LHCN-M2 (cell line): ENCODE measurements at regions not wholly inside any gene's neighbourhood (a gene's known extent, or its start where the extent isn't known, plus 50 kb on each side); places are given as distances from the start of the nearest gene placed in this dataset.
"Not testable (repeated sequence)": the region's sequence is repeated elsewhere in the genome, so short reads cannot be mapped to it uniquely, and the experiment has no call there.

Source experiments
- DNase-seq: peaks from one replicate; pipeline ENCODE4 v3.0.0-alpha.2; 2012; ENCODE audit warnings: low read depth

DNA sequence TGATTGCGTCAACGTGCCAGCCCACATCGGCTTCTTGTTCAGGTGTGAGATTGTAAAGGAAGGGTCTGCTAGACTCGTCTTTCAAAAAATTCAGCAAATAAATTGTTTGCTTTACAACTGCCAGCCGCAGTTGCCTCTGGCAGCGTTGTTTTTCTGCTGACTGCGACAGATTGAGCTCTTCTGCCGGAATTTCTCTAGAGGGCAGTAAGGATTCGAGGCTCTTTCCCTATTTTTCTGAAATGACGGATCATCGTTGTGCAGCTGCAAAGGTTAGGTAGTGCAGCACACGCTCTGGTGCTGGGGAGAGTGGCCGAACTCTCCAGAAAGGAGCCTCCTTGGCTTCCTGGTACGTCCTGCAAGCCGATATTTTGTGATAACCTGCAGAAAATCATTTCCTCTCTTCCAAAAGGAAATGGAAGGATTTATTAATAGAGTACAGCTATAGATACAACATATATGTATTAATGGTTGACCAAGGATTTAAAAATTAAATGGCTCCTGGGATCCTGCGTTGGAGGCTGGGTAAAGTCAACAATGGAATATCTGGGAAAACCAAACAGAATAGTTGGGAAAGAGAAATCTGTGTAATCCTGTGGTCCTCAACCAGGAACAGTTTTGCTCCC, 121.9 kb upstream of the ZFP64 start:
- peak; percentile 60 for DNase-seq

- peak; percentile 55 for DNase-seq
These were observed 120.7 kb upstream of the ZFP64 start for GRCh38 chr20:52312132-52312729.

DNA sequence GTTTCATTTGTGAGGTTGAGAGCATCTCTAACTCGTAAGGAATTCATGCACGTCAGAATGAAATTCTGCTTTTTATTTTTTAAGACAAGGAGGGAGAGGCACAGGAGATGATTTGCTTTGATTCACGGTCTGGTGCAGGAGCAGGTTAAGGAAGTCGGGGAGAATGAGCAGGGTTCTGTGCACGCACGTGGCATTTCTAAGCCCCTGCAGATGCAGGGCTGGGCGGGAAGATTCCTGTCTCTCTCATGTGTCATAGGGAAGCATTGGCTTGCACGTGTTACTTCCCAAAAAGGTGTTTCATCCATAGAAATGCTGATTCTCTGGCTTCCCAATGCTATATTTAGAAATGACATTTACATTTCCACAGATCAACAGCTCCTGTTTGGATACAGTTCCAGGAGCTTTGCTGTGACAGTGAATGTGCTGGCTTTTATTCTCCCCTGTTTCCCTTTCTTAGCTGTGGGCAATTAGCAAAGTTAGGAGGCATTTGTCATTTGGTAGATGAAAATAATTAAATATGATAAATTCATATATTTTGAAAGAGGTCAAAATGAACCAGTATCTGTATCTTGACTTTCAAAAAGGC, 119.7 kb upstream of the ZFP64 start:
- no peak for DNase-seq

DNA sequence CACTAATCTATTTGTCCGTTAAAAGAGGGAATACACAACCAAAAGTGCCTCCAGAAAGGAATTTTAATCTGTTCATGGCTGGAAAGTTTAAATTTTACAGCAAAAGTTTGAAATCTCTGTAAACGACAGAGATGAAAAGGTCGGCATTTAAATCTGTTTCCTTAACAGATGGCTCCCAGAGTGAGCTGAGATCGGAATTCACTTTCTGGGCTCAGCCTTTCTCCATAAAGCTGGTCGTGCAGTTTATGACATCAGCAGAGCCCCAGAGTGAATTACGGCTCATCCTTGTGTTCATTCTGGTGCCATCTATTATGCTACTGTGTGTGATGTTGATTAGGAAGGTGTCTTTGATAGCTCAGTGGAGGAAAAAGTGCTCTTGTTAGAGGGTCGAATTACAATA, 117.6 kb upstream of the ZFP64 start:
- no peak for DNase-seq

GRCh38 chr20:52306477-52306876, 114.9 kb upstream of the ZFP64 start:
- no peak for DNase-seq

DNA sequence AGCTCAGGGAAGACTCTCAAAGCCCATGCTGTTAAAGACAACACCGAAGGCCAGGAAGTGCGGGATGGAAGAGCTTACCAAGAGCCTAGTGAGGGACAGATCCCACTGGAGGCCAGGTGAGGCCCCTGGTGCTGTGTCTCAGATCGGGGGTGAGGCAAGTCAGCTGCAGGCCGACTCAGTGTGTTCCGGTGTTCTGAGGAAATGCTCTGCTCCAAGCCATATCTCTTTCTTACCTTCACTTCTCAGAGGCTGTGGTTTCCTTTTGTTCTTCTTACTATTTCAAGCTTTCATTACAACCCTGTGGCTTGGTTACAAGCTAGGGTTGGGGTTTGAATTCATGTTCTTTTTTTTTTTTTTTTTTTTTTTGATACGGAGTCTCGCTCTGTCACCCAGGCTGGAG, 114.3 kb upstream of the ZFP64 start:
- no peak for DNase-seq

DNA sequence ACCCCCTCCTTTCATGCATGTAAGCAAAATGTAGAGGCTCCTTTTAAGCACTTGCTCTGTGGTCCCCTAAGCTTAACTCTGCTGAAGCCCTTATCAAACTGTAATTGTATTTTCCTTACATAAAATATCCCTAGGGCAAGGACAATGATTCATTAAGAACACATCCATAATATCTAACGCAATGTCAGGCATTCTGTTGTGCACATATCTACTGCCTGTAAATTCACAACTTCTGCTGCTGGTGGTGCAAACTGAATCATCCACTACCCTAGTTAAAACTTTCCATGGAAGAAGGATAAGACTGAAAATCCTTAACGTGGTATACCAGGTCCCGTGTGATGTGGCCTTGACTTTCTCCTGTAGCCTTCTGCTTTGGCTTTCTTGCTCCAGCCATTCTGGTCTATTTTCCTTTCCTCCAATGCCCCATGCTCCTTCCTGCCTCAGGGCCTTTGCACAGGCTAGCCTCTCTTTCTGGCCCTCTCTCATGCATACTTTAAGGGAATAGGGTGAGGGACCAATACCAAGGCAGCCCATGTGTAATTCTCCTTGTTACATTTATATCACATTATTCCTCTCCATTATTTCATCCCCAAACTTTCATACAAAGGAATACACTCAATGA, 113.6 kb upstream of the ZFP64 start:
- no peak for DNase-seq

GRCh38 chr20:52303281-52303950, 111.8 kb upstream of the ZFP64 start:
- DNase-seq, result no peak

DNA sequence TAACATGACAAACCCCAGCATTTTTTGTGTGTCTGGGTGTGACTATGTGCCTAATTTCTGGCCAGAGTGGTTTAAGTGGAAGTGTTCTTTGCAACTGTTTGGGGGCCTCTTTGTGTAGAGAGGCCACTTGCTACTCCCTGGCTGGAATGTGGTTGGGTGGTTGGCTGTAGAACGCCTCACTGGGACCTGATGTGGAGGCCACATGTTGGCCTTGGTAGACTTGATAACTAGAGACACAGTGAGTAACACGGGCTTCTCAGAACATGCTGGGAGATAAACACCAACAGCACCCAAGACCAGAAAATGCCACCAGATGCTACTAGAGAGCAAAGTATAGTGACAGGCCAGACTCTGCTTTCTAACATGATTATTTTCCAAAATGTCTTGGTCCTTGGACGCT, 111.2 kb upstream of the ZFP64 start:
- DNase-seq, result no peak

DNA sequence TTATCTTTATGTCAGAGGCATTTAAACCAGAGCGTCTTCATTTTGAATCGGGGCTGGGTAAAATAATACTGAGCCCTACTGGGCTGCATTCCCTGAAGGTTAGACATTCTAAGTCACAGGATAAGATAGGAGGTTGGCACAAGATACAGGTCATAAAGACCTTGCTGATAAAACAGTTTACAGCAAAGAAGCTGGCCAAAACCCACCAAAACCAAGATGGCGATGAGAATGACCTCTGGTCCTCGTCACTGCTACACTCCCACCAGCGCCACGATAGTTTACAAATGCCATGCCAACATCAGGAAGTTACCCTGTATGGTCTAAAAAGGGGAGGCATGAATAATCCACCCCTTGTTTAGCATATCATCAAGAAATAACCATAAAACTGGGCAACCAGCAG, 110.5 kb upstream of the ZFP64 start:
- DNase-seq, result not testable (repeated sequence)

DNA sequence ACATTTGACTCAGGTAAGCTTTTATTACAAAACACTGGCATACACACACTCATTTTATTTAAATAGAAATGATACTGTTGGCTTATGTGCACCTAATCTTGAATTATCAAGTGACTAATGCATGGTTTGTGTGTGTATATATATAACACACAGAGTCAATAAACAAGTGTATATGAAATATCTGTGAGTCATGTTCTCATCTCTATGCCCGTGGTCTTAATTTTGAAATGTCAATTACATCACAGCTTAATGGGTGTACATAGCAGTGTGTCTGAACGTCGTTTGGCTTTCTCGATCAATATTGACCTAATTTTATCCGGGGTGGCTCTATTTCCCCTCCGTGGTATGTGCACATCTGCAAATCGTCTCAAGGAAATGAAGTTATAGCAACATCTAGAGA, 104.0 kb upstream of the ZFP64 start:
- no peak for DNase-seq

GRCh38 chr20:52294106-52294628, 102.6 kb upstream of the ZFP64 start:
- no peak for DNase-seq

DNA sequence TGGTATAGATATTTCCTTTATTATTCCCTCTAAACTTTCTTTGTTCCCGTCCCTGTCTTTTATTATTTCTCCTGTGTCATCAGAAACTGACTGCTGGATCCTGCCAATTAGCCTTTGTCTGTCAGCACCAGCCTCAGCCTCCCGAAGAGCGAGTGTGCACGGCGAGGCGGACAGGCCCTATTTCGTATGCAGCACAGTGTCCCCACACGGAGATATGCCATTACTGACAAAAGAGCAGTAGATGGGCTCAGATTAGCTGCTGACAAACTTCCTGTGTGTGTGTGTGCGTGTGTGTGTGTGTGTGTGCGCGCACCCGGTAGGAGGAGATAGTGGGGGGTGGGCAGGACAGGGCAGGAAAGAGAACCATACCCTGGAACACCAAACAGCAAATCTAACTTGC, 99.5 kb upstream of the ZFP64 start:
- DNase-seq, result no peak

DNA sequence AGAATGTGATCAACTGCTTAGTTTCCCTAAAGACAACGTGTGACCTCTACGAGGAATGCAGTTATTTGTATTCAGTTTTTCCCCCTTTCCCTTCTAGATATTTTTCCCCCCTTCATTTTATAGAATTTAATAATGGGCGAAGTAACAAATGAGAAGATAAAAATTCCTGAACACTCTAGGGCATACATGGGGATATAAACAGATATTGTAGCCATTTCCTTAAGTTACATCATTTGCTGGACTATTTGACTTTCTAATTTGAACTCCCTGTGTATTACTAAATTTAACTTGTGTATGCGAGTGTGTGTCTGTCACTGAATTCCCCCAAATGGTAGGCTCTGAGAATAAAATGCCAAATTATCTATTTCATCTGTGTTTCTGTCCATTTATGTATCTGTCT, 99.0 kb upstream of the ZFP64 start:
- no peak for DNase-seq

DNA sequence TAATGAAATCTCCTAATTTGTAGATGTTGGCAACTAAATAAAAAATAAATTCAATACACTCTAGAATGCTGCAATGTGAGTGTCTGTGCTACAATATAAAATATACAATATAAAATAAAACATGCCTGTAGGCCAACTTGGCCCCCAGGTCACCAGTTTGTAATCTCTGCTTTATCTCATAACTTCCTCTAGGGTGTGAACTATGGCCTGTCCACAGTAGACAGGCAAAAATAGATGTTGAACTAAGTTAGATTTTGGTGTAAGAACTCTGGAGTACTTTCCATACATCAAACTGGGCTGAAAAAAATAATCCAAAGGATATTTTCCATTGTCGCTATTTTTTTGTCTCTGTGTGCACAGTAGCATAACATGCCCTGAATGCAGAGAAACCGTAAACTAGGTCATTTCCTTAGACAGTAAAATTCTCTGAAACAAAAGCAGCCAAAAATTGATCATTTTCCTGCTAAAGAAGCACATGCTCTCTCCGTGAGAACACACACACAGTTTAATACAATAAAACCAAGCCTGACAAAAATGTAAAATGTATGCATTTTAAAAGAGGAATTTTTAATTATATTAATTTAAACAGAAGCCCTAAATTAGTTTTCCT, 98.5 kb upstream of the ZFP64 start:
- no peak for DNase-seq

DNA sequence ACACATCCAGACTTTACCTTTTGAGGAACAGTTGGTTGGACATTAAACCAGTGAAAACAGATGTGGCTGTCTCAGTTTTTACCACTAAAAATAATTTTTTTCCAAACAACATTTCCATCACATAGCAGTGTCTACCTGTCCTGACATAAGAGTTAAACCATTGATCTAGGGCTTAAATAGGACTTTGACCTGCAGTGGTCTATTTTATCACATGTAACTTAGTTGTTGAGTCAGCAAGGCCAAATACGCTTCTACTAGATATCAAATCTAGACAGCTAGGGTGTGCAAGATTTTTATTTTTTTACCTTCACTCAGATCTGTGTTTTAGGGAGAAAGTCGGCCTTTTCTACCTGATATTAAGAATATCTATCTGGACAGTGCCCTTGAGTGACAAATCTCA, 88.8 kb upstream of the ZFP64 start:
- no peak for DNase-seq

- peak; percentile 25 for DNase-seq
These were observed 88.1 kb upstream of the ZFP64 start for GRCh38 chr20:52279706-52280105.

DNA sequence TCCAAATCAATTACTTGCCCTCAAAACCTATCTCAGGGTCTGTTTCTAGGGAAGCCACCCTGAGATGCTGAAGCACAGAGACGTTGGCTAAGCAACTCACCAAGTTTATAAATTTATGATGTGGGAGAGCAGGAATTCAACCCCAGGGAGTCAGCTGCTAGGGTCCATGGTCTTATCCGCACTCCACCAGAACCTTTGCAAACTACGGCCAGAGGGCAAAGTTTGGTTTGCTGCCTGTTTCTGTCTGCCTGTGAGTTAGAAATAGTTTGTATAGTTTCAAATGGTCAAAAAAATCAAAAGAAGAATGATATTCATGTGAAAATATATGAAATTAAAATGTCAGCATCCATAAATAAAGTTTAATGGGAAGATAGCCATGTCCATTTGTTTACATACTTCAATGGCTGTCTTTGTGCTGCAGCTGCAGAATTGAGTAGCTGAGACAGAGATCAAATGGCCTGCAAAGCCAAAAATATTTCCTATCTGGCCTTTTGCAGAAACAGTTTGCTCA, 83.7 kb upstream of the ZFP64 start:
- DNase-seq, result no peak

- no peak for DNase-seq
These were observed 79.1 kb upstream of the ZFP64 start for GRCh38 chr20:52270696-52271095.

DNA sequence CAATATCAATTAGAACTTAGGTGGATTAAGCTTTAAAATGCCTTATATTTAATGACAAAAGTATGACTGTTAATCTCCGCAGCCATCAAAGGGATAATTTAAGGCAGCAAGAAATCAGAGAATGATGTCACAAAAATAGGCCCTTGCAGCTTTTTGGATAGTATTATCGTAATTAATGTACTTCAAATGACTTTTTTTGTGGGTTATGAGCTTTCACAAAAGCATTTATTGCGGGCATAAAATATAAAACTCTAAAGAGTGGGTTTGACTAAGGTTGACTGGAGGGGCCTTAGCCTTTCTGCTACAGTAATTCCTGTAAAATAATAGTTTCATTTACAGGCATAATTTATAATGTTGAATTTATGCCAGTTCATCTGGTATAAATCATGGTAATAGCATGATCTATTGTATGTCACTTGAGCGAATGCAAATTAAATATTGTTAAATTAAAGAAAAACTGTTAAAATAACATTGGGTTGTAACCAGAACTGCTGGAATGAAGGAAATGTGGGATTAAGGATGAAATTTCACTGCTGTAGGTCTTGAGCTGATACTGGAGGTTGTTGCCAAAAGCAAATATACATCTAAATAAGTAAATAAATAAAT, 78.5 kb upstream of the ZFP64 start:
- DNase-seq, result no peak

DNA sequence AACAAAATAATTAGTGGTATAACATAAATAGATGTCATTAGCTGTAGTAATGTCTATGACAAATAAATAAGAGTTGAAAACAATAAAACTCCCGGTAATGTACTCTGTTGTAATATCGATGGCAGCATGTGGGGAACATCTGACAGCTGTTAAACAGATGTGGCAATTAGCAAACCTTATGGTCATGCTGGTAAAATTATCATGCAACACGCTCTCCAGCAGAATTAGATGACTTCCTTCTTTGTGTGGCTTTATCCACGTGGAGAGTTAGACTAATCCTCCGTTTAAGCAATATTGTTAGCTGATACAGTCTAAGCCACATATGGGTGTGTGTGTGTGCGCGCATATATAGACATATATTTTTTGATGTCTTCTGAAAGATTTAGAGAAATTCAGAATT, 77.7 kb upstream of the ZFP64 start:
- peak; percentile 32 for DNase-seq
